K562 (cell line): ENCODE measurements at regions not wholly inside any gene's neighbourhood (a gene's known extent, or its start where the extent isn't known, plus 50 kb on each side); places are given as distances from the start of the nearest gene placed in this dataset.
A peak's percentile ranks its signal among the peaks of the same experiment; 100 is the strongest.

Experiments
- ATF3 ChIP-seq, 2 experiments: fragments of 450-650 bp in 1 of 2; sonication (generic) in 1 of 2; formaldehyde crosslinking in 1 of 2; IDR thresholded peaks in 1 of 2; conservative IDR thresholded peaks in 1 of 2; 2 replicates each; pipeline versions ENCODE4 v1.6.1 to v1.8.1; 2016 to 2023; ENCODE audit warnings: mild to moderate bottlenecking in 2 of 2, moderate library complexity in 2 of 2, inconsistent platforms in 1 of 2, missing genetic modification reagents in 1 of 2
- CBX8 ChIP-seq: fragments of 200-600 bp; sonication (generic); IDR thresholded peaks from 2 replicates; pipeline ENCODE4 v1.6.1; 2012; ENCODE audit warnings: borderline replicate concordance, mixed run types, low read depth, mild to moderate bottlenecking, moderate library complexity, mixed read lengths, low read length, control low read depth, inconsistent platforms; ENCODE audit not compliant: poor library complexity, severe bottlenecking; ENCODE audit errors: extremely low read depth
- DLX4 ChIP-seq: fragments of 250-450 bp; sonication (Bioruptor Pico); IDR thresholded peaks from 2 replicates; pipeline ENCODE4 v1.6.1; 2021; ENCODE audit warnings: mild to moderate bottlenecking
- EHMT2 ChIP-seq: fragments of 450-650 bp; IDR thresholded peaks from 2 replicates; pipeline ENCODE4 v1.6.1; 2018; ENCODE audit warnings: antibody characterized with exemption
- KAT2B ChIP-seq: IDR thresholded peaks from one replicate; pipeline ENCODE4 v1.6.1; 2012; ENCODE audit warnings: low read depth, mild to moderate bottlenecking, control low read depth, inconsistent platforms, low read length, moderate library complexity
- KLF6 ChIP-seq: fragments of 250-450 bp; sonication (Bioruptor Pico); IDR thresholded peaks from 2 replicates; pipeline ENCODE4 v1.4.0; 2020; ENCODE audit warnings: mild to moderate bottlenecking, moderate library complexity, borderline replicate concordance
- NEUROD1 ChIP-seq: fragments of 150-350 bp; IDR thresholded peaks from 2 replicates; pipeline ENCODE4 v1.6.1; 2014; ENCODE audit warnings: borderline replicate concordance, low read length, low read depth; ENCODE audit not compliant: partially characterized antibody
- OTX1 ChIP-seq: fragments of 450-650 bp; formaldehyde crosslinking; IDR thresholded peaks from 2 replicates; pipeline ENCODE4 v1.4.0; 2022; ENCODE audit warnings: mild to moderate bottlenecking
- SAFB ChIP-seq: fragments of 200-400 bp; formaldehyde crosslinking; IDR thresholded peaks from 2 replicates; pipeline ENCODE4 v1.6.1; 2017; ENCODE audit warnings: low read depth, low read length, borderline replicate concordance
- ZNF134 ChIP-seq: fragments of 250-450 bp; sonication (Bioruptor Pico); conservative IDR thresholded peaks from 2 replicates; pipeline ENCODE4 v1.4.0; 2020
- ZNF609 ChIP-seq: sonication (generic); formaldehyde crosslinking; IDR thresholded peaks from 2 replicates; pipeline ENCODE4 v1.8.1; 2023; ENCODE audit warnings: missing genetic modification reagents, mild to moderate bottlenecking, borderline replicate concordance
- ZNF639 ChIP-seq, 2 experiments: fragments of 200-800 bp in 1 of 2; sonication (Bioruptor generic) in 1 of 2; sonication (generic) in 1 of 2; formaldehyde crosslinking in 1 of 2; IDR thresholded peaks in 1 of 2; conservative IDR thresholded peaks in 1 of 2; 2 replicates each; pipeline versions ENCODE4 v1.5.0 to v1.6.1; 2016 to 2020; ENCODE audit warnings: missing compliant biosample characterization in 1 of 2, missing genetic modification characterization in 1 of 2, missing genetic modification reagents in 1 of 2
- ZNF79 ChIP-seq: fragments of 250-450 bp; sonication (Bioruptor Pico); IDR thresholded peaks from 2 replicates; pipeline ENCODE4 v1.4.0; 2020; ENCODE audit warnings: low read depth, mild to moderate bottlenecking, moderate library complexity

- TF ChIP-seq KAT2B (no peak), ZNF609 (0 out of 2 replicates have a peak, but pooled peaks have one; percentile 41), ZNF134 (CRISPR knock-in tag) (no peak), NEUROD1 (no peak), EHMT2 (no peak), ZNF639 (CRISPR knock-in tag; conservative IDR thresholded peaks at IDR 0.05 in 1 of 2, IDR thresholded peaks at IDR 0.05 in 1 of 2) (peak in 1 of 2 experiments; percentile 58; a peak in 1 of 4 replicates), OTX1 (CRISPR knock-in tag) (no peak), CBX8 (no peak), DLX4 (CRISPR knock-in tag) (no peak), ATF3 (IDR thresholded peaks at IDR 0.05) (no peak), ATF3 (CRISPR knock-in tag; conservative IDR thresholded peaks at IDR 0.05) (0 out of 2 replicates have a peak, but pooled peaks have one; percentile 31), SAFB (no peak), KLF6 (CRISPR knock-in tag) (no peak), ZNF79 (CRISPR knock-in tag) (no peak)
These were observed 62.4 kb upstream of the IGLL5 start (continued) for GRCh38 chr22:22825213-22825593.
